ENCODE measurements at regions not wholly inside any gene's neighbourhood (a gene's known extent, or its start where the extent isn't known, plus 50 kb on each side); places are given as distances from the start of the nearest gene placed in this dataset.

DNA sequence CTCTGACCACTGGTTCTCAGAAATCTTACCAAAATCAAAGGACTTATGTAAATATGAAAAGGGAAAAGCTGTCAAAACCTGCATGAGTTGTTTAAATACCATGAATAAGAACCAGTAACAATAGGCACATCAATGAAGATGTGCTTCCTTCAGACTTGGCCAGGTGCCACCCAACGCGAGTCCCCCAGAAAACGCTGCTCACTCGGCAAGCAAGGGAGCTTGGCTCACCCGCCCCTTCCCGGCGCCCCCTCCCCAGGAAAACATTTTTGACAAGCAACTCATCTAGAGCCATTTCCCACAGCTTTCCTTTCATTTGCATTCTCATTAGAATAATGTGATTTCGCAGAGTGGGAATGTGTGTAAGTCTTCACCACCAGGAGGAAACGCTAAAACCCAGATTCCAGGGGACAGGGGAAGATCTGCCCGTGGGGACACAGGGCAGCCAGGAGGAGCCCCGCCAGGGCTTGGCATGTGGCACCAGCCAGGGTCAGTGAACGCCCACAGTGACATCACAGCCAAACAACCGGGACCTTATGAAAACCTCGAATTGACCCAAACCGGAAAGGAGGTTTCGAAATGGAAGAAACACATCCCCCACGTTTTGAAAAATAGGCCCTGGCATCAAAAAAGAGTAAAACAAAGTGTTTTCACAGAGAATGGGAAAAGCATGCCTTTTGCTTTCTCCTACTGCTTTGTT is 366.2 kb upstream of the TSHZ3 start:
- Histone ChIP-seq H3K14ac (ENCODE audit: low read length) (no peak overlapping the region), H3K9ac (ENCODE audit: low read depth, low read length, poor library complexity) (no peak overlapping the region), H2AFZ (ENCODE audit: low read length) (no peak overlapping the region), H3K9me3 (replicated peaks in 1 of 2; ENCODE audit: control insufficient read depth in 2 of 2, insufficient read depth in 1 of 2, low read depth in 1 of 2, low read length in 2 of 2) (peaks cover 0 to 2% of the 10 kb centered on the region in 2 donors), H3K18ac (ENCODE audit: low read length) (no peak overlapping the region), H4K8ac (ENCODE audit: low read depth, low read length) (no peak overlapping the region), H2BK15ac (ENCODE audit: low read length) (no peak overlapping the region), H2BK12ac (ENCODE audit: low read length) (no peak overlapping the region), H2BK5ac (ENCODE audit: low read length) (no peak overlapping the region), H3K4me3 (ENCODE audit: low read length in 2 of 2) (no peak overlapping the region), H3K36me3 (replicated peaks in 1 of 2; ENCODE audit: control insufficient read depth in 2 of 2, insufficient read depth in 2 of 2, low read length in 2 of 2) (no peaks in the 10 kb centered on the region), H2BK120ac (ENCODE audit: low read depth, low read length) (no peak overlapping the region), H3K4ac (ENCODE audit: low read length) (no peak overlapping the region), H3K4me1 (ENCODE audit: control insufficient read depth in 2 of 2, insufficient read depth in 1 of 2, low read depth in 1 of 2, low read length in 2 of 2) (no peaks in the 10 kb centered on the region), H3K27ac (replicated peaks; ENCODE audit: low read length) (no peak overlapping the region), H3K79me1 (ENCODE audit: low read depth, low read length) (no peaks in the 10 kb centered on the region), H3K27me3 (ENCODE audit: control insufficient read depth in 3 of 3, insufficient read depth in 3 of 3, low read depth in 1 of 3, low read length in 3 of 3) (peaks cover 0 to 4% (median 0%) of the 10 kb centered on the region in 3 experiments), H4K91ac (ENCODE audit: low read depth, low read length, poor library complexity) (no peak overlapping the region), H3K4me2 (ENCODE audit: insufficient read depth, low read length, poor library complexity, severe bottlenecking) (no peak overlapping the region), H3K23ac (ENCODE audit: low read depth, low read length, poor library complexity) (no peak overlapping the region), H2AK5ac (ENCODE audit: low read depth, low read length) (no peak overlapping the region)
- no peak for DNase-seq (ENCODE audit: low spot score)
- no CpG with 5 or more reads among the region's 17 CpGs for WGBS, 2 donors (ENCODE audit: extremely low coverage in 2 of 2, insufficient read length in 2 of 2, insufficient replicate concordance in 1 of 2)

DNA sequence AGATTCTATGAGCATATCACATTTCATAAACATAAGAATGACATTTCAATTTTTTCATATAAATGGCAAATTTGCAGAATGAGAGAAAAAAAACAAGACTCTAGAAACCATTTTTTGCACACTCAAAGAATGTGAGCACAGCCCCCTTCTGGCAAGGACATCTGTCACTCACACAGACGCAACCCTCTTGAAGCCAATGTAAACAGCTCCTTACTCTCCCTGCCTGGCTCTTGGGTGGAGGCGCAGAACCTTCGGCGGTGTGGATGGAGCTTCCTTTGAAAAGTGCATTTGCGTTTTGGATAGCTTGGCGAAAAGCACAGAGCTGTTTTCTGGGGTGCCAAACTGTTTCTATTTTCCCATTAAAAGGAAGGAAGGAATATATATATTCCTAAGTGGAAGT is 367.6 kb upstream of the TSHZ3 start:
- DNase-seq (ENCODE audit: low spot score): no peak
- H3K14ac ChIP-seq (ENCODE audit: low read length): no peak overlapping the region
- H3K9ac ChIP-seq (ENCODE audit: low read depth, low read length, poor library complexity): no peak overlapping the region
- WGBS, 2 donors (ENCODE audit: extremely low coverage in 2 of 2, insufficient read length in 2 of 2, insufficient replicate concordance in 1 of 2): no CpG with 5 or more reads among the region's 6 CpGs
- no peak overlapping the region for H4K8ac ChIP-seq (ENCODE audit: low read depth, low read length)
- H3K4me2 ChIP-seq (ENCODE audit: insufficient read depth, low read length, poor library complexity, severe bottlenecking): no peak overlapping the region
- no peaks in the 10 kb centered on the region for H3K79me1 ChIP-seq (ENCODE audit: low read depth, low read length)
- no peak overlapping the region for H2AFZ ChIP-seq (ENCODE audit: low read length)
- no peaks in the 10 kb centered on the region for H3K4me1 ChIP-seq (ENCODE audit: control insufficient read depth in 2 of 2, insufficient read depth in 1 of 2, low read depth in 1 of 2, low read length in 2 of 2)
- H3K27me3 ChIP-seq (ENCODE audit: control insufficient read depth in 3 of 3, insufficient read depth in 3 of 3, low read depth in 1 of 3, low read length in 3 of 3): peaks cover 0 to 4% (median 0%) of the 10 kb centered on the region in 3 experiments
- no peak overlapping the region for H2BK12ac ChIP-seq (ENCODE audit: low read length)
- H3K23ac ChIP-seq (ENCODE audit: low read depth, low read length, poor library complexity): no peak overlapping the region
- H3K9me3 ChIP-seq (replicated peaks in 1 of 2; ENCODE audit: control insufficient read depth in 2 of 2, insufficient read depth in 1 of 2, low read depth in 1 of 2, low read length in 2 of 2): peaks cover 0 to 2% of the 10 kb centered on the region in 2 donors
- H3K36me3 ChIP-seq (replicated peaks in 1 of 2; ENCODE audit: control insufficient read depth in 2 of 2, insufficient read depth in 2 of 2, low read length in 2 of 2): no peaks in the 10 kb centered on the region
- H3K18ac ChIP-seq (ENCODE audit: low read length): no peak overlapping the region
- H4K91ac ChIP-seq (ENCODE audit: low read depth, low read length, poor library complexity): no peak overlapping the region
- no peak overlapping the region for H3K4me3 ChIP-seq (ENCODE audit: low read length in 2 of 2)
- no peak overlapping the region for H2BK15ac ChIP-seq (ENCODE audit: low read length)
- no peak overlapping the region for H2AK5ac ChIP-seq (ENCODE audit: low read depth, low read length)
- H2BK120ac ChIP-seq (ENCODE audit: low read depth, low read length): no peak overlapping the region
- H2BK5ac ChIP-seq (ENCODE audit: low read length): no peak overlapping the region
- H3K27ac ChIP-seq (replicated peaks; ENCODE audit: low read length): no peak overlapping the region
- no peak overlapping the region for H3K4ac ChIP-seq (ENCODE audit: low read length)

DNA sequence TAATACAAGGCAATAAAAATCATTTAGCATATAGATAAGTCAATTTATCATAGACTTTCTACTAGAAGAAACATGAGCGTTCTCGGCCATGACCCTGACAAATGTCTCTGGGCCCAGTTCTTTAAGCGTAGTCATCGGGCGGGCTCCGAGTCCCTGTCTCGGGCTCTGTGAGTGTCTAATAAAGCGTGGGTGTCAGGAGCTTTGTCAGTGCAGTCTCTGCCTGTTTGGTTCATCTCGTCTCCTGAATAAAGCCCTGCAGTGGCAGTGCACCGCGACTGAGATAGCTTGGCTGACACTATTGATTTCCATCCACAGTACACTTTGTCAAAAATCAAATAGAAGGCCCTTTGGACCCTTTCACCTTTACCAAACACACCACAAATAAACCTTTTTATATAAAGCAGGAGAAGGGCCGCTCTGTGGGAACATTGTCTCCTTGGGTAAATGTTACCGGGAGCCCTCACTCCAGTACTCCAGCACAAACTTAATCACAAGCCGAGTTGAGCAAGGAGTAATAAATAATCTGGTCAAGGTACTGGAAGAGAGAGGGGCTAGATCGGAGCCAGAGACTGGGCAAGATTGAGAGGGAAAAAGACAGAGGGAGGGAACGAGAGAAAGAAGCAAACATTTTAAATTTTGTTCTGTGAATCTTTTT is 368.2 kb upstream of the TSHZ3 start:
- Histone ChIP-seq H3K27ac (replicated peaks; ENCODE audit: low read length) (no peak overlapping the region), H3K4me2 (ENCODE audit: insufficient read depth, low read length, poor library complexity, severe bottlenecking) (no peak overlapping the region), H2BK5ac (ENCODE audit: low read length) (no peak overlapping the region), H3K18ac (ENCODE audit: low read length) (no peak overlapping the region), H2BK15ac (ENCODE audit: low read length) (no peak overlapping the region), H2BK12ac (ENCODE audit: low read length) (no peak overlapping the region), H3K4me1 (ENCODE audit: control insufficient read depth in 2 of 2, insufficient read depth in 1 of 2, low read depth in 1 of 2, low read length in 2 of 2) (no peaks in the 10 kb centered on the region), H4K91ac (ENCODE audit: low read depth, low read length, poor library complexity) (no peak overlapping the region), H3K27me3 (ENCODE audit: control insufficient read depth in 3 of 3, insufficient read depth in 3 of 3, low read depth in 1 of 3, low read length in 3 of 3) (peaks cover 0 to 4% (median 0%) of the 10 kb centered on the region in 3 experiments), H2AK5ac (ENCODE audit: low read depth, low read length) (no peak overlapping the region), H3K14ac (ENCODE audit: low read length) (no peak overlapping the region), H3K4ac (ENCODE audit: low read length) (no peak overlapping the region), H3K9ac (ENCODE audit: low read depth, low read length, poor library complexity) (no peak overlapping the region), H3K9me3 (replicated peaks in 1 of 2; ENCODE audit: control insufficient read depth in 2 of 2, insufficient read depth in 1 of 2, low read depth in 1 of 2, low read length in 2 of 2) (no peaks in the 10 kb centered on the region), H3K4me3 (ENCODE audit: low read length in 2 of 2) (no peak overlapping the region), H4K8ac (ENCODE audit: low read depth, low read length) (no peak overlapping the region), H3K79me1 (ENCODE audit: low read depth, low read length) (no peaks in the 10 kb centered on the region), H2BK120ac (ENCODE audit: low read depth, low read length) (no peak overlapping the region), H3K36me3 (replicated peaks in 1 of 2; ENCODE audit: control insufficient read depth in 2 of 2, insufficient read depth in 2 of 2, low read length in 2 of 2) (no peaks in the 10 kb centered on the region), H2AFZ (ENCODE audit: low read length) (no peak overlapping the region), H3K23ac (ENCODE audit: low read depth, low read length, poor library complexity) (no peak overlapping the region)
- no peak for DNase-seq (ENCODE audit: low spot score)
- WGBS, 2 donors (ENCODE audit: extremely low coverage in 2 of 2, insufficient read length in 2 of 2, insufficient replicate concordance in 1 of 2): no CpG with 5 or more reads among the region's 16 CpGs

DNA sequence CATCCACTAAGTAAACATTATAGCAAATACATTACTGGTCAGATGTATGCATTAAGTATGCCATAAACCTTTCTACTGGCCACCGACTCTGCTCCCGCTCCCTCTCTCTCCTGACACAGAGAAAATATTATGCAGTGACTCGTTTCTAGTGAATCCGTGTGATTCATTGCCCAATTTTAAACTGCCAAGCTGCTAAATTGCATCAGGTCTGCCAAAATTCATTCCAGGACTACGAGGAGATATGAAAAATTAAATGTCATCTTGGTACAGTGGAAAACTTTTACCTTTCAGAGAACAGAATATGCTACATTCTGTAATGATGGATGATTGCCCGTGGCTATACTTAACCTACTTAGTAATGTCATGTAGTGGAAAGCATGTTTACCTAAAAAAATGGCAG is 368.8 kb upstream of the TSHZ3 start:
- no peaks in the 10 kb centered on the region for H3K79me1 ChIP-seq (ENCODE audit: low read depth, low read length)
- no peak overlapping the region for H3K23ac ChIP-seq (ENCODE audit: low read depth, low read length, poor library complexity)
- no peak overlapping the region for H3K4ac ChIP-seq (ENCODE audit: low read length)
- H2BK12ac ChIP-seq (ENCODE audit: low read length): no peak overlapping the region
- no peaks in the 10 kb centered on the region for H3K4me1 ChIP-seq (ENCODE audit: control insufficient read depth in 2 of 2, insufficient read depth in 1 of 2, low read depth in 1 of 2, low read length in 2 of 2)
- H2AK5ac ChIP-seq (ENCODE audit: low read depth, low read length): no peak overlapping the region
- no peak overlapping the region for H3K14ac ChIP-seq (ENCODE audit: low read length)
- H2AFZ ChIP-seq (ENCODE audit: low read length): no peak overlapping the region
- no peak overlapping the region for H4K8ac ChIP-seq (ENCODE audit: low read depth, low read length)
- H3K18ac ChIP-seq (ENCODE audit: low read length): no peak overlapping the region
- H3K27me3 ChIP-seq (ENCODE audit: control insufficient read depth in 3 of 3, insufficient read depth in 3 of 3, low read depth in 1 of 3, low read length in 3 of 3): peaks cover 0 to 4% (median 0%) of the 10 kb centered on the region in 3 experiments
- DNase-seq (ENCODE audit: low spot score): no peak
- no peak overlapping the region for H3K4me3 ChIP-seq (ENCODE audit: low read length in 2 of 2)
- H2BK15ac ChIP-seq (ENCODE audit: low read length): no peak overlapping the region
- no peak overlapping the region for H4K91ac ChIP-seq (ENCODE audit: low read depth, low read length, poor library complexity)
- no peak overlapping the region for H2BK120ac ChIP-seq (ENCODE audit: low read depth, low read length)
- H3K4me2 ChIP-seq (ENCODE audit: insufficient read depth, low read length, poor library complexity, severe bottlenecking): no peak overlapping the region
- no peak overlapping the region for H2BK5ac ChIP-seq (ENCODE audit: low read length)
- H3K27ac ChIP-seq (replicated peaks; ENCODE audit: low read length): no peak overlapping the region
- no CpG with 5 or more reads among the region's 6 CpGs for WGBS, 2 donors (ENCODE audit: extremely low coverage in 2 of 2, insufficient read length in 2 of 2, insufficient replicate concordance in 1 of 2)
- no peak overlapping the region for H3K9ac ChIP-seq (ENCODE audit: low read depth, low read length, poor library complexity)
- no peaks in the 10 kb centered on the region for H3K36me3 ChIP-seq (replicated peaks in 1 of 2; ENCODE audit: control insufficient read depth in 2 of 2, insufficient read depth in 2 of 2, low read length in 2 of 2)
- no peaks in the 10 kb centered on the region for H3K9me3 ChIP-seq (replicated peaks in 1 of 2; ENCODE audit: control insufficient read depth in 2 of 2, insufficient read depth in 1 of 2, low read depth in 1 of 2, low read length in 2 of 2)

Measured in neuronal stem cell (in vitro differentiated cells).